Right ventricle myocardium inferior (tissue), 1 donor: ENCODE measurements at regions not wholly inside any gene's neighbourhood (a gene's known extent, or its start where the extent isn't known, plus 50 kb on each side); places are given as distances from the start of the nearest gene placed in this dataset.

Experiments
- ATAC-seq: fragments of 200-7000 bp; cut with Tn5 transposase; one replicate; pipeline ENCODE4 v1.9.1; 2020; ENCODE audit warnings: mild to moderate bottlenecking, moderate library complexity
- DNase-seq: peaks from one replicate; pipeline ENCODE4 v3.0.0; 2021; ENCODE audit errors: missing footprints
- intact Hi-C: fragments of 100-400 bp; cut with DNase I; formaldehyde crosslinking; loops from one replicate; pipeline ENCODE4 v1.11.0; 2022
- donor health status: DM: no; HTN: yes; CAD: no; lungs with severe emphysema.

DNA sequence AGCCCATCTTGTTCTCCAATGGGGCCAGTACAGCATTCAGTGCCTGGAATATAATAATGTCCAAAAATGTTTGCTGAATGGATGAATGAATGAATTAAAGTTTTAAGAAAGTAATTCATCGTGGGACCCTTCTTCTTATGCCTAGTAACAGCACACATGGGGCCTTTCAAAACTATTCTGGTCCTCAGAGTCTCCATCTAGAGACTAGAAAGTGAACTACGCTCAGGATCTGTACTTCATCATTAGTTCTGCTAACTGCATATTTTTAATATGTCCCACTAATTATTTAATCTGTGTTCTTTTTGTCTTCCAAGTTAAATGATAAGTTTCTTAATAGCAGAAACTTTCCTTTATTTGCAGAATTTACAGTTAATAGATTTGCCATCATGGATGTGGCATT is 172.5 kb downstream of the SMAD2 start:
- DNase-seq (no peak), ATAC-seq (no peak)
- intact Hi-C loops = no loop called here

DNA sequence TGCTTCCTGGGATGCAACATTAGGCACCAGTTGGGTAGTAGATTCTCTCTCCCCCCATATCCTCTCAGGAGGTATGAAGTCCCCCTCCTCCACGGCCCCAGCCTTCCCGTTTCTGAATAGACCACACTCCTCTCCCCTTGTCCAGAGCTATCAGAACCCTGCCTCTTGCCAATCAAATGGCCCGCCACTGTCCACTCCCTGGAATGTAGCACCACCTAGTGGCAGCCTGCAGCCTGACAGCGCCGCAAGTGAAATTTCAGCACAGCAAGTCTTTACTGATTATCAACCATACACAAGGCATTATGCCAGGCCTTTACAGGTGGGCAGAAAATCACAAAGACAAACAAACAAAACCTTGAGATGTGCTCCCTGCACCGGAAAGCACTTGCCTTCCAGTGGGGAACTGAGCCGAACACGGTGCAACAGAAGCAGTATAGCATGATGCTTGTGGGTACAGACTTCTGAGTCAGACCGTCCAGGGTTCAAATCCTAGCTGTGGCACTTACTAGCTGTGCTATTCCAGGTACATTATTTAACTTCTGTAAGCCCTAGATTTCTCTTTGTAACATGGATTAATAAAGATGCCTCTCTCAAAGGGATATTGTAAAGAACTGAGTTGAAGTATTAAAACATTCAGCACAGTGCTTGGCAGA is 174.0 kb downstream of the SMAD2 start:
- DNase-seq (no peak), ATAC-seq (peak; percentile 42)
- intact Hi-C loops = no loop called here

DNA sequence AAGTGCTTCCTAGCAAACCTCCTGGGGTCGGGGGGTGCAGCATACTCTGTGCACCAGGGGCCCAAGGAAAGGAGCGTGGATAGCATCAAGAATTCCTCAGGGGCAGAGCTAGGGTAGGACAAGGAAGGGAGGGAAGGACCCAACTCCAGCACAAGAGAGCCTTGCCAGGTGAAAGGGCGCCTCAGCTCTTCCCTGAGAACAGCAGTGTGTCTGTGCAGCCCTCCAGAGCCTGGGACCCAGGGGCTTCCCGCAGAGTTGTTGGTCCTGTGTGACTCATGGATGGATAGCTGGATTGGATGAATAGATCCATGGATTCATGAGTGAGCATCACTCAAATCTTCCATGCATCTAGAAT is 175.4 kb downstream of the SMAD2 start:
- ATAC-seq = no peak
- intact Hi-C loops = no loop called here

DNA sequence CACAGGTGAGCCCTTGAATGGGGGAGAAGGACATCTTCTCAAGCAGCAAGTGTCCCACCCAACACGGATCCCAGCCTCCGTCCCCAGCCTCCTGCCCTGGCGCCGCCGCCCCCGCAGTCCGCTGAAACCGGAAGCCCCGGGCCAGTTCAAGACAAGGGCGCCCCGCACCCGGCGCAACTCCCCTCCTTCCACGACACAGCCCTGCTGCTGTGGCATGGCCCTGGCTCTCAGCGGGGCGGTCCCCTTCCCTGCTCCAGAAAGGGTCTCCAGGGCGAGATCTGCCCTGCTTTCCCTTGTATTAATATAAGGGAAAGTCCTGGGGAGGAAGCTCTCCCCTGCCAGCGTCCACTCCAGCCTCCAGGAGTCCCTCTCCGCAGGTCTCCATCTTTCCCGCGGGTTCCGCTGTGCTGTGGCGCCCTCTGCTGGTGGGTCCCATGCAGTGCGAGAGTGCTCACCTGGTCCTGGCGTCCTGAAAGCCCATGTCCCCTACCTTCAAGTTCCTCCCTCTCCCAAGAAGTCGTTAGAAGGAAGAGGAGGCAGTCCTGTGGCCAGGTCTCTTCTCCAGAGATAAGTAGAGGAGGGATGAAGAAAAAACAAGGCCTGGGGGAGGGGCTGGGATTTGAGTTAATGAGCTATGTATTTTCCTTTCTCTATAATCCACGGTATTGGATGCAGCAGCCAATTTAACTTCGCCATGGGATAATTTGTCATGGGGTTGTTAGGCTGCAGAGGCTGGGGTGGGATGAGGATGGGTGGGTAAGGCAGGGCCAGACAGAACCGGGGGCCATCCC is 176.0 kb downstream of the SMAD2 start:
- intact Hi-C loops = no loop called here
- no peak for ATAC-seq
- DNase-seq = no peak

More for the DNA sequence above, 175.4 kb downstream of the SMAD2 start:
- no peak for DNase-seq

DNA sequence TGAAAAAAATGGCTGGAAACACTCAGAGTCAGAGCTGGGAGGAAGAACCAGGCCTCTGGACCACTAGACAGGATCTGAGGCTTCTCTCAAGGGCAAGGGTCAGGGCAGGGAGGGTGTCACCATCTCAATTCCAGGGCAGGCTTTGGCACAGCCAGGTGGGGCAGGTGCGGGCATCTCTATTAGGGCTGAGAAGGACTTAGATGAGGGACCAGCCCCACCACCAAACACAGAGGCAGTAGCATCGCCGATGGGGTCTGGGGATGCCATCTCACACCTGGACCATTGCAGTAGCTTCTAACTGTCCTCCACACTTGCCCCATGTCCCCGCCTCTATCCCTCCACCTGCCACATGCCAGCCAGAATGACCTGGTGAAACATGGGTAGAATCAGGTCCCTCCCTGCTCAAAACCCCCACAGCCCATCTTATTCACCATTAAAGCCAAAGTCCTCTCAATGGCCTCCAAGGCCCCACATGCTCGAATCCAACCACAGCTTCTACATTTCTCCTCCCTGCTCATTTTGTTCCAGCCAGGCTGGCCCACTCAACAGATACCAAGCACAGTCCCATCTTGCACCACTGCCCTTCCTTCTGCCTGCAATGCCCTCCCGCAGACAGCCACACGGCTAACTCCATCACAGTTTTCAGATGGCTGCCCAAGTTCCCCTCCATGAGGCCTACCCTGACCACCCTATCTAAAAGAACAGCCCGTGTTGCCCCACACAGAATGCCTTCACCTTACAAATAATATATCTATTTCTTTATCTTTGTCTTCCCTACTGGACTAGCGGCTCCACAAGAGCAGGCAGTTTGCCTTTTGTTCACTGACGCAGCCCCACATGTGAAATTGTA is 177.4 kb downstream of the SMAD2 start:
- intact Hi-C loops = no loop called here

DNA sequence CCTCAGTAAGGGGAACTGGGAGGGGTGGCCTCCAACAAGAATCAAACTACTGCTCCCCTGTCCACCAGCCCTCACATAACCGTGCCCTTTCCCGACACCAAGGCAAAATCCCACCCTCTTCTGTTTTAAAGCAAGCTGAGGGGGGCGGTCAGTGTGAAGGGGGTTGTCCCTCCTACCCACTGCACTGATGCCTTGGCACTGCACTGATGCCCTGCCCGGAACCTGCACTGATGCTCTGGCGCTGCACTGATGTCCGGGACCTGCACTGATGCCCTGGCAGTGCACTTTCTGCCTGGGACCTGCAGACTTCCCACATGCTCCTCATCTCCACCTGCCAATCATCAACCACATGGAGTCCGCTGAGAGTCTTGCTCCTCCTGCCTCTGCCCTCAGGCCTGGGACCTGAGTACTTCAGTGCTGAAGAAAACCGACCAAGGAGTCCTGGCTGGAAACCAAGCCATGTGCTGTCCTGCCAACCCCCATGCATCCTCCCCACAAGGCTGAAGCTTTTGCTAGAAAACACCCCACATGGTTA is 179.5 kb downstream of the SMAD2 start:
- ATAC-seq (no peak), DNase-seq (no peak)
- intact Hi-C loops = no loop called here

More for the DNA sequence above, 177.4 kb downstream of the SMAD2 start:
- DNase-seq (no peak), ATAC-seq (no peak)

DNA sequence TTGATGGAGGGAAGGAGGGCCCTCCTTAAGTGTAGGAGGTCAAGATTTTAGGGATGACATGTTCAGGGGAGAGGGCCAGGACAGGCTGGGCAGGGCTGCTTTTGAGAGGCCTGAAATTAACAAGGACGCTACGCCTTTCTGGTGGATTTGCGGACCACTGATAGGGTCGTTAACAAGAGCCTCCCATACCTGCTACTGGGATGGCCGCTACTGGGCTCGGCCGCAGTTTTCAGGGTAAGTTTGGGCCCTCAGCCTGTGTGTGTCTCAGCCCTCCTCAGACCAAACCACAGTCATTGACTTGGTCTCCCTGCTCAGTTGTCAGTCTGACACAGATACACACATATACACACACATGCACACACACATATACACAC is 180.9 kb downstream of the SMAD2 start:
- intact Hi-C loops = loop anchor here (1.0 to 5.0 kb wide), 3 partner anchors 402 to 649 kb away; no protein-coding TSS in a partner anchor
- no peak for ATAC-seq

DNA sequence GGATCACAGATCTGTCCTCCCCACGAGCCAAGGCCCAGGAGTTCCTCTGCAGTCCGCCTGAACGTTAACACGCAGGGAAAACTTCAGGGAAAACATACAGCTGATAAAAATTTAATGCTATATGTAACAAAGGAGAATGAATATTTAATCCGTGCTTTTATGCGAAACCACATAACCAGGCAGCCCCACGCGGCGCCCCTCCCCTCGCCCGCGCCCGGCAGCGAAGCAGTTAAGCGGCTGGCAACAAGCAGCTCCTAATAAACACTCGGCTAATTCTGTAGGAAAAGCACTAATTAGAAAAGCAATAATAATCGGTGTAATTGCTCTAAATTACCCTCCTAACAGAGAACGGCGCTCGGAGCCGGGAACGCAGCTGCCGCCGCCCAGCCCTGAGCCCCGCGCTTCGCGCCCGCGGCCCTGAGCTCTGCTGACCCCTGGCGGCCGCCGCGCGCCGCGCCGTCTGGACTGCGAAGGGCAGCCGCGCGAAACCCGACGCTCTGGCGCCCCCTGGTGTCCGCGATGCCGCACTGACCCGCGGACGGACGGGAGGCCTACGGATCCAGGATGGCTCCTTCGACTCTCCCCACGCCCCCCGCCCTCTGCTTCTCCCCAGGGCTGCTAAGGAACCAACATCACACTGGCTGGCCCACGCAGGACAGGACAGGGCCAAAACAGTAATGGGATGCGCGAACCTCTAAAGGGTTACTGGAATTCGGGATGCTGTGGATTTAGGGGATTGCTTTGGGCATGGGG is 181.4 kb downstream of the SMAD2 start:
- peak; percentile 93 for DNase-seq
- ATAC-seq = peak; percentile 95
- intact Hi-C loops = loop anchor here (1.0 to 5.0 kb wide), 3 partner anchors 402 to 649 kb away; no protein-coding TSS in a partner anchor

More for the DNA sequence above, 180.9 kb downstream of the SMAD2 start:
- no peak for DNase-seq

DNA sequence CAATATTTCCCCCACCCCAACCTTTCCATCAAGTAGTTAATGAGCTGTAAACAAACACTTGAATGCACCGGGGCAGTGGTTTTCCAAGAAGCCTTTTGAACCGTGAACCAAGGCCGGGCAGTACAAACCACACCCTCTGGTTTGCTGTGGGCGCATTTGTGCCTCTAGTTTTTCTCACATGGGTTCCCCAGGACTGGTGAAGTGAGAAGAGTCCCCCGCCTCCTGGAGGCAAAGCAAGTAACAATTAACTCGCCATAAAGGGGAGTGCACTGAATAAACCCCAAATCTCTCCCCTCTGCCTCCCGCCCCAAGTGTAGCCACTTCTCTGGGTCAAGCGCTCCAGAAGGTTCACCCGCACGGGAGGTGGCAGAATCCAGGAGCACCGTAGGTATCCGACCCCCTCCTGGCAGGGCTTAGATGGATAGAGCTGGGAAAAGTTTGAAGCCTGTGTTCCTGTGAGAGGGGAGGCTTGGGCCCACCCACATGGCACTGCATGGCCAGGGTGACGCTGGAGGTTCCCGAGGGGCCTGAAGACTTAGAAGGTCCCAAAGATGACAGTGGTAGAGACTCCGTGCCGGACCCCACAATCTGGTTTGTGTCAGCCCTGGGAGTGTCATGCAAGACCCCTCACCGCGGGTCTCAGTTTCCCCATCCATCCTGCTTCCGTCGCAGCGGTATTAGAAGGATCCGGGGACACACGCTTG is 182.2 kb downstream of the SMAD2 start:
- intact Hi-C loops = loop anchor here (5.0 kb wide), 1 partner anchor 401 kb away; no protein-coding TSS in a partner anchor
- DNase-seq = no peak
- ATAC-seq = no peak

DNA sequence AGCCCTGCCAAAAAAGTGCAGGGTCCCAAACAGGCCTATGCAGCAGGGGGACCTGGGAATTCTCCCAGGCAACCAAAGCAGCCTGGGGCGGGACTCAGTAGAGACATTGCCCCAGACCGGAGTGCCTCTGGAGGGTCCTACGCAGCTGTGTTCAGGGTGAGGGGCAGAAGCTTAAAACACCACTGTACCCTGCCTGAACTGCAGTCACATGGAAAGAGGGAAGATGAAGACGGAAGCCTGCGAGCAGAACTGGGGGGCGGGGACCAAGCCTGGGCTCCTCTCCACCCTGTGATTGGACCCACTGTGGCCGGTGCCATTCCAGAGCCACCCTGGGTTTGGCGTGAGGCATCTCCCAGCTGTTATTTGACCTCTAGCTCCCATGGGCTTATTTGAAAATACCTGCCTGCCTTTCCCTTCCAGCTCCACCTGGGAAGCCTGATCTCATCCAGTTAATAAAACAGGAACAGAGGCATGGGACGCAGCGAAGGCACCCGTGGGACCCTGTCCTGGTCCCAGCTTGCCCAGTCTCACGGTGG is 183.1 kb downstream of the SMAD2 start:
- DNase-seq (no peak), ATAC-seq (no peak)
- intact Hi-C loops = loop anchor here (5.0 kb wide), 1 partner anchor 400 kb away; no protein-coding TSS in a partner anchor

DNA sequence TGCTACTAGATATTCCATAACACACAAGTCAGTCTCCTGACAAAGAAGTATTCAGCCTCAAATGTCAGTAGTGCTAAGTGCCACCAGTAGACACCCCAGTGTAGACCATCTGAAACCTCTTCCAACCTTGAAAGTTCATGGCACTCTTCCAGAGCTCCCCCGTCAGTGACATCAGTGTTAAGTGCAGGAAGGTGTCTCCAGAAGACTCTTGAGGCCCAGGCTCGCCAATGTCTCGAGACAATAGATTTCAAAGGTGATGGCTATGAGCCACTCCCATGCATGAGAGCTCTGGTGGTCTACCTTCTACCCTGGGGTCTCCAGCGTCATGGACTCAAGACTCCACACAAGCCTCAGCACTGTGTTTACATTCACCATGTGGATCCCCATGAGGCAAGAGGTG is 183.8 kb downstream of the SMAD2 start:
- no peak for DNase-seq
- ATAC-seq = no peak
- intact Hi-C loops = loop anchor here (5.0 kb wide), 1 partner anchor 399 kb away; no protein-coding TSS in a partner anchor

DNA sequence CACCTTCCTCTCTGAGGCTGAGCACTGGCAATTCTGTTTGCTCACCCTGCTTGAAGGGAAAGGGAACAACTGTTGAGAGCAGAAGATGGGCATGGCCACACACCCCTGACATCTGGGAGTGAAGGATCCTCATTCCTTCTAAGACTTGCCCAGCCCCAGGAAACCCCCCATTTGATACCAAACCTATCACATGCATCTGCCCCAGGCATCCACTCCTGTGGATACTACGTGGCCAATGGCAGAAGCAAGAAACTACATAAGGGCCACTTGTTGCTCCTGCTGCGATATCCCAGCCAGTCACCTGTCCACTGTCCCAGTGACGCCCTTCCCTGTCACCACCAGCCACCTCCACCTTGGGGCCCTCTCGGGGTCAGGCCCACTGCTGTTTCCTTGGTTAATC is 185.2 kb downstream of the SMAD2 start:
- ATAC-seq (no peak), DNase-seq (no peak)
- intact Hi-C loops = loop anchor here (5.0 kb wide), 1 partner anchor 398 kb away; no protein-coding TSS in a partner anchor

DNA sequence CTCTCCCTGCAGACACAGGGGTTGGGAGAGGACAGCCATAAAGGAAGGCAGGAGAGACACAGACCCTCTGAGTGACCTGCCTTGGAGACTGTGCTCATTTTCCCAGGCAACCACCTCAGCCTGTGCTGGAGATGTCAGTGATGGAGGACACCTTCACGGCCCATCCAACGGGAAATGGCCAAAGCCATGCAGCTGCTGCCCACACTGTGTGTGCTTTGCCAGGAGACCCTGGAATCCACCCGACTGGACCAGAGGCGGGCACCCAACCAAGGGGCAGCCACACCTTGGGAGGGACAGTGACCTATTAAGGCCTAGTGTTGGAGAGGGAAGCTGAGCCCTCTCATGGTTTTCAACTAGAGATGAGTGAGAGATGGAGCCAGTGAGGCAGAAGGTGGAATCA is 192.5 kb downstream of the SMAD2 start:
- no peak for ATAC-seq
- intact Hi-C loops = no loop called here
- DNase-seq = no peak

DNA sequence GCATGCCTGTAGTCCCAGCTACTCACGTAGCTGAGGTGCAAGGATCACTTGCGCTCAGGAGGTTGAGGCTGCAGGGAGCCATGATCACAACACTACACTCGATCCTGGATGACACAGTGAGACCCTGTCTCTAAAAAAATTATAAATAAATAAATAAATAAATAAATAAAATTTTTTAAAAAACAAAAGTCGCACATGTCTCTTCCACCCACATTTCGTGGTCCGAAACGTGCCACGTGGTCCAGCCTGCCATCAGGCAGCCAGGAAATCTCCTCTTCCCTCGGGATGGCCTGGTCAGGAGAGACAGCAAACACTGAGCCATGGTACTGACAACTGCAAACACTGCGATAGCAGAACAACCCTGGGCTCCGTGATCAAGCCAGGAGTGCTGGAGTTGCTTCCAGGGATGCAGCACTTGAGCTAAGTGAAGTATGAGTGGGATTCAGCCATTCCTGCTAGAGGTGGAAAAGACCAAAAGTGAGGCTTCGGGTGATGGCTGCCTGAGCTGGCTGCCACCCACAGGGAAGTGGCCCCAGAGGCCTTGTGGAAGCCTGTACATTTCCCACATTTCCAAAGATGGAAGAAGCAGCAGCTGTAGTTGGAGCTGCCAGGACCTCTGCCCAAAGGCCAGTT is 193.1 kb downstream of the SMAD2 start:
- ATAC-seq (no peak), DNase-seq (no peak)
- intact Hi-C loops = no loop called here

DNA sequence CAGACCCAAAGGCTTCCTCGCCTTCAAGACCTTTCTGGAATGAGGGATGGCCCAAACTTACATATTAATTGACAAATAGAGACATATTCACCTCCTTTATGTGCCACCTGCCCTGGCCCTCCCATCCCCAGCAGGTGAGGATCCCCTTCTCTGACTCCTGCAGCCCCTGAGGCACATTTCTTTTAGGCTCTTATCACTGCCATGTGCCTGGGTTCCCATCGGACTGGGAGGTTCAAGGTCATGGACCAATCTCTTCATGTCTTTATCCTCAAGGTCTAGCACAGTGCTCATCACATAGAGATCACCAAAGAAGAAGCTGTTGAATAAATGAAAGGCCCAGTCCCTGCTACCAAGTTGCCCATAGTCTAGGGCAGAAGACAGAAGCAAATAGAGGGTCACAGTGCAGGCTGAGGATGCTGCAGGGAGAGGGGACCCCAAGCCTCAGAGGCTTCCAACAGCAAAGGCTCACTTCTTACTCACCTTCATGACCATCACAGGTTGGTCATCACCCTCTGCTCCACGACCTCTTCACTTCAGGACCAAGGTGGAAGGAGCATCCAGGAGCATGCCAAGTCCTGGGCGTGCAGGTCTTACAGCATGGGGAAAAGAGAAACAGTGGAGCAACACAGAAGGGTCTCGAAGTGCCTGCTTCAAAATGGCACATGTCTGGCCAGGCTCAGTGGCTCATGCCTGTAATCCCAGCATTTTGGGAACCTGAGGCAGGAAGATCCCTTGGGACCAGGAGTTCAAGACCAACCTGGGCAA is 193.9 kb downstream of the SMAD2 start:
- ATAC-seq (no peak), DNase-seq (no peak)
- intact Hi-C loops = no loop called here

DNA sequence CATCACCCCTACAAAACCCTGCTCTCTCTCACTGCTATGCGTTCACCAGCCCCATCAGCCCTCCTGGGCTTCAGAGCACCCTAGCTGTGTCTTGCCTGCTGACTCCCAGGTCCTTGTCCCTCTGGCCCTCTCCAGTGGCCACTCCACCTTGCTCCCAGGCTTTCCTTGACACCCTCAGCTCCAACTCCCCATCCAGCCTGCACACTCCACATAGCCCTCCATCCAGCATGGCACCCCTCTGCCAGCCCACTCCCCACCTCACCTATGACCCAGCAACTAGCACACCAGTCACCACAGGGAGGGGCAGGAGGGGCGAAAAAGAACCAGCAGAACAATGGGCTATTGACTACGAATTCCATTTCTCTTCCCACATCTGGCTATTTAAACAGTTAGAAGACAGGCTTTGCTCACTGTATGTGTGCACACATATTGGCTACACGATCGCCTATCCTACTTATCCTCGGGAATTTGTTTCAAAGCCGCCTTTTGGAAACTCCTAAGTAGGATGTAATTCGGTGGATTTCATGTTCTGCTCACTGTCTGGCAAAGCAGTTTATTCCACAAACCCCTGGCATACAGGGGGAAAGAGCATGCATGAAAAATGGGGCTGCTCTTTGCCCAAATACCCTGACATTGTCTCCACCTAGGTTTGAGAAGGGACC is 195.3 kb downstream of the SMAD2 start:
- no peak for ATAC-seq
- intact Hi-C loops = no loop called here
- DNase-seq = no peak
